HFF-Myc (cell line): ENCODE measurements at regions not wholly inside any gene's neighbourhood (a gene's known extent, or its start where the extent isn't known, plus 50 kb on each side); places are given as distances from the start of the nearest gene placed in this dataset.

Experiments used
- DNase-seq: peaks from one replicate; pipeline ENCODE4 v3.0.0-alpha.2; 2011; ENCODE audit warnings: low read depth; ENCODE audit errors: extremely low read depth
- H3K4me3 ChIP-seq: replicated peaks from 2 replicates; pipeline ENCODE4 v1.5.1; 2011; ENCODE audit warnings: low read depth, mild to moderate bottlenecking, control low read depth, low read length
- TF ChIP-seq, protein P1 (sequence below): IDR thresholded peaks from 2 replicates; pipeline ENCODE4 v1.5.1; 2012; ENCODE audit warnings: mild to moderate bottlenecking, low read depth, low read length, control low read depth; ENCODE audit errors: missing control alignments

GRCh38 chr3:168156479-168156878, 60.8 kb upstream of the GOLIM4 start:
- no peak for DNase-seq
- no peak overlapping the region for H3K4me3 ChIP-seq

DNA sequence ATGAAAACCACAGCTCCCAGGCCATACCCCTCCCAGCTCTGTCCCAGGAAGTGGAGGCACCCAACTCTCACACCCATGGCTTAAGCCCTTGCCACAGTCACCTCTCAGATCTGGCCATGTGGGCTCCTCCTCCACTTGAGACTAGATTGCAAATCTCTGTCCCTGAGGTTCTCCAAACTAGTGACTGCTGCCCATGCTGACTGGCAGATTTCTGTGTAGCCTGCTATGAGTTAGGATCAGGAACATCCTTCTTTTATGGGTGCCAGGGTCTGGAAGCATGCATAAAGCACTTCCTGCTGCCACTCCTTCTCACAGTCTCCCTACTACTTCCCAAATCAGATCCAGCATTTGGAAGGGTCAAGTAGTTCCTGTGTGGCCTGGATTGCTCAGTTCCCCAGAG, 59.6 kb upstream of the GOLIM4 start:
- no peak for DNase-seq
- no peak overlapping the region for H3K4me3 ChIP-seq
- TF ChIP-seq, protein P1, sequence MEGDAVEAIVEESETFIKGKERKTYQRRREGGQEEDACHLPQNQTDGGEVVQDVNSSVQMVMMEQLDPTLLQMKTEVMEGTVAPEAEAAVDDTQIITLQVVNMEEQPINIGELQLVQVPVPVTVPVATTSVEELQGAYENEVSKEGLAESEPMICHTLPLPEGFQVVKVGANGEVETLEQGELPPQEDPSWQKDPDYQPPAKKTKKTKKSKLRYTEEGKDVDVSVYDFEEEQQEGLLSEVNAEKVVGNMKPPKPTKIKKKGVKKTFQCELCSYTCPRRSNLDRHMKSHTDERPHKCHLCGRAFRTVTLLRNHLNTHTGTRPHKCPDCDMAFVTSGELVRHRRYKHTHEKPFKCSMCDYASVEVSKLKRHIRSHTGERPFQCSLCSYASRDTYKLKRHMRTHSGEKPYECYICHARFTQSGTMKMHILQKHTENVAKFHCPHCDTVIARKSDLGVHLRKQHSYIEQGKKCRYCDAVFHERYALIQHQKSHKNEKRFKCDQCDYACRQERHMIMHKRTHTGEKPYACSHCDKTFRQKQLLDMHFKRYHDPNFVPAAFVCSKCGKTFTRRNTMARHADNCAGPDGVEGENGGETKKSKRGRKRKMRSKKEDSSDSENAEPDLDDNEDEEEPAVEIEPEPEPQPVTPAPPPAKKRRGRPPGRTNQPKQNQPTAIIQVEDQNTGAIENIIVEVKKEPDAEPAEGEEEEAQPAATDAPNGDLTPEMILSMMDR = no peak

More at GRCh38 chr3:168156479-168156878, 60.8 kb upstream of the GOLIM4 start:
- TF ChIP-seq, protein P1 = no peak

- DNase-seq = no peak
Measured at GRCh38 chr3:168154089-168154488, 58.4 kb upstream of the GOLIM4 start.

GRCh38 chr3:168152149-168152548, 56.4 kb upstream of the GOLIM4 start:
- DNase-seq = no peak
- H3K4me3 ChIP-seq = no peak overlapping the region
- TF ChIP-seq, protein P1 = no peak

More at GRCh38 chr3:168154089-168154488, 58.4 kb upstream of the GOLIM4 start:
- TF ChIP-seq, protein P1 = no peak
- H3K4me3 ChIP-seq = no peak overlapping the region
